Daoy (cell line): ENCODE measurements at regions not wholly inside any gene's neighbourhood (a gene's known extent, or its start where the extent isn't known, plus 50 kb on each side); places are given as distances from the start of the nearest gene placed in this dataset.
"Not testable (repeated sequence)": the region's sequence is repeated elsewhere in the genome, so short reads cannot be mapped to it uniquely, and the experiment has no call there.

ENCODE experiments used
- DNase-seq: peaks from one replicate; pipeline ENCODE4 v3.0.0-alpha.2; 2015; ENCODE audit warnings: low read depth

GRCh38 chr10:56470701-56471100, 109.6 kb upstream of the ZWINT start:
- no peak for DNase-seq

GRCh38 chr10:56469482-56469881, 108.4 kb upstream of the ZWINT start:
- DNase-seq = no peak

GRCh38 chr10:56466005-56466404, 104.9 kb upstream of the ZWINT start:
- no peak for DNase-seq

- DNase-seq = no peak
Measured at GRCh38 chr10:56449770-56450169, 88.7 kb upstream of the ZWINT start.

GRCh38 chr10:56447613-56448012, 86.6 kb upstream of the ZWINT start:
- not testable (repeated sequence) for DNase-seq

- not testable (repeated sequence) for DNase-seq
Measured at GRCh38 chr10:56441337-56441736, 80.3 kb upstream of the ZWINT start.
